ENCODE measurements at regions not wholly inside any gene's neighbourhood (a gene's known extent, or its start where the extent isn't known, plus 50 kb on each side); places are given as distances from the start of the nearest gene placed in this dataset.
"Not testable (repeated sequence)": the region's sequence is repeated elsewhere in the genome, so short reads cannot be mapped to it uniquely, and the experiment has no call there.

- no peak for DNase-seq (ENCODE audit: low read depth, low spot score)
Measured at GRCh38 chr3:82177774-82178173, 416.3 kb upstream of the GBE1 start.

- DNase-seq (ENCODE audit: low read depth, low spot score), result no peak
Measured at GRCh38 chr3:82165266-82165665, 403.8 kb upstream of the GBE1 start.

DNA sequence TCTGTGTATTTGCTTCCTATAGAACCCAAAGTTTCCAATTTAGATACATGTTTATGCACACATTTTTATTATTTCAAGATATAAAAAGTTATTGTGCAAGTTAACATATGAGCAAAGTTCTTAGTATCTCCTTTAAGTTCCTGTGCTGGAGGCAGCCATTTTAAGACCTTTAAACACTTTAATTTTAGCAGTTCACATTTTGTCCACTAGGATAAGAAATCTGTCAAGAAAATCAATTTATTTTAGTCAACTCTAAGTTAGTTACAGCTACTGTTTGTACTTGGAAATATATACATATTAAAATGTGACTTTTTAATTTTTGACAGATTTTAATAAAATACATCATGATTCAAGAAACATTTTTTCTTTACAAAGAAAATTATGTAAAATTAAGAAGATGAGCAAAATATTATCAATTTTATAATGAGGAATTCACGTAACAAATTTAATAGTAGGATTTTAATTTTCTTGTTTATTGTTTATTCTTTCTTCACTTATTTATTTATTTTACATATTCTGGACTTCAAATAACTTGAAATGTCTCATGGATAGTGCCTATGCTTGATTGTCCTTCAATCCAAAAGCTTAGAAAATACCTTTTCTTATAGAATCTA is 402.6 kb upstream of the GBE1 start:
- no peak for DNase-seq (ENCODE audit: low read depth, low spot score)

DNA sequence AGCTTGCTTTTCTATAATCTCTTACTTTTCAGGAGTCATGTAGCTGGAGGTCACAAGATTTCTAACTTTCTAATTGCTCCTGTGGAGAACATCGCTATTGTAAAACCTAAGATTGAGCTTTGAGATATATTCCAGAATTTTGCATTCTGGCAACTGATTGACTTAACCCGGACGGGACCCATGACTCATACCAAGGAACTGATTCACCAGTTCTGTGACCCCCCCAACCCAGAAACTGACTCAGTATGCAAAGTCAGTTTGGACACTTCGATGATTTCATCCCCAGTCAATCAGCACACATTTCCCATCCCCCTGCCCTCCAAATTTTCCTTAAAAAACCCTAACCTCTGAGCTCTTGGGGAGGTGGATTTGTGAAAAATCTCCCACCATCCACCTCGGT is 396.5 kb upstream of the GBE1 start:
- DNase-seq (ENCODE audit: low read depth, low spot score), result no peak

- DNase-seq (ENCODE audit: low read depth, low spot score), result not testable (repeated sequence)
Measured at GRCh38 chr3:82153892-82154291, 392.4 kb upstream of the GBE1 start.

DNA sequence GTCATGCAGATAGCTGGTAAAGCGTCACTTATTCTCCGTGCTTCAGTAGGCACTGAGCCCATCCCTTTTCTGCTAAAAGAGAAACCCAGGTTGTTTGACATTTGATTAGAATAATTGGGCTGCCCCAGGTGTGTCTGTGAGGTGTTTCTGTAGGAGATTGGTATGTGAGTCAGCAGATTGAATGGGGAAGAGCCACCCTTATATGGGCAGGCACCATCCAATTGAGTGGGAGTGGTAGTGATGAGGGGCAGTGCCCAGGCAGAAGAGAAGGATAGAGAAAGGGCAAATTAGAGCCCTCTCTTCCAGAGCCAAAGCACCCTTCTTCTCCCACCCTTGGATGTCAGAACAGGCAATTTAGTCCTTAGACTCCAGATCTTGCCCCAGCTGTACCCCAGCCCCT is 384.3 kb upstream of the GBE1 start:
- DNase-seq (ENCODE audit: low read depth, low spot score), result no peak

DNA sequence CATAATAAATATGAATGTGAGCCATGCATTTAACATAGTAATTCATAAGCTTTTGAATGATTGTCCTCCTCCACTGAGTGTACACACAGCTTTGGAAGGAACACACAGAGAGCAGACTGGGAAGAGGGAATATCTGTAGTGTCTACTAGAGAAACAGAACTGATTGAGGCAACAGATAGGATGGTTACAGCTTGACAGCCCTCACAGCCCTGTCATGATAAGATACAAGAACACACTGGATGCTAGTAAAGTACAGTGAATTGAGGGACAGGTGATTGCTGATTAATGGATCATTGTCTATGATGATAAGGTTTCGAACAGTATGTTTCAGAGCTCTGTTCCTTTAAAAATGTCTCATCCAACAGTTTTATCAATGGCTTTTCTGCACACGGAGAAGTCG is 383.4 kb upstream of the GBE1 start:
- no peak for DNase-seq (ENCODE audit: low read depth, low spot score)

DNA sequence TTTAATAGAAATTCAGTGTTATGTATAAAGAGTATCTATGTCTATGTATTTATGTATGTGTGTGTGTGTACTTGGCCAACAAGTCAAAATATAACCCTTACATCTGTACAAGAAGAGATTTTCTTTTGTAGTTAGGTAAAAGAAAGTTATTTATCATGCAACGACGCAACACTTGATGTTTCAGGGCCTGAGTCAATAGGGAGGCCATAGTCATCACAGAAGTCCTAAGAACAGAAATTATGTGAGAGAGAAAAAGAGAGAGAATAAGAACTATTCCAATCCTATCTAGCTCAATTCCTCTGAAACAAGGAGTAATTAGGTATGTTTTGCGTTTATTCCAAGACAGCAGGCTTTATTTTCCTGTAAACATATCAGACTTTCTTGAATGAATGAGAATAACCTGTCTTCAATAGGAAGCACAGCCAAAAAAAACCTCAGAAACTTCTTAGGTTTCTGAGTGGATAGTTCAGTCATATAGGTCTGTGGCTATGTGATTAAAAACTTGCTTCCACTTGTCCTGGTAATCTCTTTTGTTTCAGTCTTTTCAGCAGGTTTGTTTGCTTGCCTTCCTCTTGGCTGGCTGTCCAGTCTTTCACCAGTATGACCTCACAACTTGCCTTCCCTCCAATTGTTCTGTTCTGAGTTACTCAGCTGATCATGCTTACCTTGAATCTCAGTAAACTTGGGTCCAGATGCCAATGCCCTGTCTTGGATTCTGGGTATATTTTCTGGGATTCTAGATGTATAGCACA is 382.4 kb upstream of the GBE1 start:
- DNase-seq (ENCODE audit: low read depth, low spot score), result no peak

DNA sequence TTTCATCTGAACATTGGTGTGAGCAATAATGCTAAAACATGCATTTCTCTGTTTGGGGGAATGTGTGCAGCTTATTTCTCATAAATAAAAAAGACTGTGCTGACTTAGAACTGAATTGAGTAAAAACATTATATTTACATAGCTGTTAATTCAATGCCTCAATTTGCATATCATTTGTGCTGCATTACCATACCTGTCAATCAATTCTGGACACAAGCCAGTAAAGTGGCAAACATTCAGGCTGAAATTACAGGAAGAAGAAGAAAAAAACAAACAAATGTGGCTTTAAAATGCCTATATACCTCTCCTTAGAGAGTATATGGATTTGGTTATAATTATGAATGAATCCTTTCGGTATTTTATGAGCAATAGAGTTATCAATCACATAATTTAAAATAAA is 380.1 kb upstream of the GBE1 start:
- no peak for DNase-seq (ENCODE audit: low read depth, low spot score)

- DNase-seq (ENCODE audit: low read depth, low spot score), result no peak
Measured at GRCh38 chr3:82137861-82138260, 376.4 kb upstream of the GBE1 start.

DNA sequence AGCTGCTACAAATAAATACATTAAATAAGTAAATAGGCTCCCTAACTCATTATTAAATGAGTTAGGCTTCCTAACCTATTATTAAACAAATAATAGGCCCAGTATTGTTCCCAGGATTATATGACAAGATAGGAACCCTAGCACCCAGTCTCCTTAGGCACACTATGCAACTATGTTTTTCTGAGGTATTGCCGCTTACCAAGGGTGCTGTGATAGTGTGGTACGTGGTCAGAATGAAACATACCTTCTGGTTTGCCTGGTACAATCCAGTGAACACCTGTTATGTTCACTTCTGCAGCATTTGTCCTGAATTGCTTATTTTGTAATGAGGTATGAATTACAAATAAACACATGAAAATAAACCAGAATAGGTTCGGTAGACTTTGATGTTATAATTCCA is 375.6 kb upstream of the GBE1 start:
- DNase-seq (ENCODE audit: low read depth, low spot score), result no peak

DNA sequence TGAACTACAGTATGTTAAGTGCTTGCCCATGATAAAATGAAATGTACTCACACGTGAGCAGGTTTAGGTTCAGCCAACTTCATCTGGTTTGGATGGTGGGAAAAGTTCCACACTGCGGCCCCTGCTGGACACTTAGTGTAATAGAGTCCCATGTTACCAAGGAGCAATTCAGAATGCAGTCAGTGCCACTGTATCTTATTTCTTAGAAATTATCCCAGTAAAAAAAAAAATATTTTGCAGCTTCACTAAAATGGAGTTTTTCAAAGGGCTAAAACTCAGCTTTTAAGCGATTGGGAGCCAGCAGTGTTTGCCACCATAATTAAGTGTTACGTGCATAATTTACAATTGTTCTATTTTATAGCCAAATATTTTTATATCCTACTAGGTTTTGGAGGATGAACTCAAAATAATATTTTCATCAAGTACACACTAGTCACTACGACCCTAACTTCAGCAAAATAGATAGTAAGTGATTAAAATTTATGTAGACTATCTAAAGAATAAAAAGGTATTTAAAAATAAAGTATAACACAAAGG is 371.7 kb upstream of the GBE1 start:
- DNase-seq (ENCODE audit: low read depth, low spot score), result peak; percentile 8

- no peak for DNase-seq (ENCODE audit: low read depth, low spot score)
Measured at GRCh38 chr3:82132210-82133069, 371.0 kb upstream of the GBE1 start.

DNA sequence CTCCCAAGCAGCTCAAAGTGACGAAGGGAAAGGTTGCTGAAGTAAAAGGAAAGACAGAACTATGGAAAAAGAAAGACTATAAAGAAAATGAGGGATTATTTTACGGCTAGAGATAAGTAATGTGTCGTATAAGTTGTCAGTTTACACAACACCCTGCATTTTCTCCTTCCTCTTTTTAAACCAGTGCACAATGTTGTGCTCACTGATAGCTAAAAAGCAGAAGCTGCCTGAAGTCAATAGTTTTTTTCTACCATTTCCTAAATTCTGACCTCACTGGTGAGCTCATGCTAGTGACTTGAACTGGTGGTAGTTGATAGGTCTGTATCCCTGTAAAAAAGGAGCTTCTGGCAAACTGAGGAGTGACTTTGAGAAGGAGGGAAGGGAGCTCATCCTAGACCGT is 368.6 kb upstream of the GBE1 start:
- no peak for DNase-seq (ENCODE audit: low read depth, low spot score)

DNA sequence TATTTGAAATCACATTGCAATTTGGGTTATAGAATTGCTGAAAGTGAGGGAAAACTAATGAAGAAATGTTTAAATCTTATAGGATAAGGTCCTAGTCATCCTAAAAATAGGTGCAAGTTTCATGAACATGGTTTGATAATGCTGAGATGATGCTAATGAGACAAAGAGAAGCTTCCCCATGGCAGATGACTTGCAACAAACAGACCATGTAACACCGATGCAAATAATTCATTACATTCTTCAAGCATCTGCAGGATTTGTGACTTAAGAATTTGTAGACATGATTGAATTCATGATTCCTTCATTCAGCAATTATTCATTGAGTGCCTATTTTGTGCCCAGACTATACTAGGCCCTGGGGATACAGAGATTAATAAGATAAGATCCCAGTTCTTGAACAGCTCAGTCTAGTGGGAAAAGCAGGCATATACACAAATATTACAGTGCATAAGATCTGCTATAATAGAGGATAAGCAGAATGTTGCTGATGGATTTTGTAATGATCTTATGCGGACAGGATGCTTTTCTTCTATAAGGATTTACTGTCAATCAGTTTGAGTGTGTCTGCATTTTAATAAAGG is 367.9 kb upstream of the GBE1 start:
- DNase-seq (ENCODE audit: low read depth, low spot score), result no peak

GRCh38 chr3:82128271-82128670 is 366.8 kb upstream of the GBE1 start:
- no peak for DNase-seq (ENCODE audit: low read depth, low spot score)

DNA sequence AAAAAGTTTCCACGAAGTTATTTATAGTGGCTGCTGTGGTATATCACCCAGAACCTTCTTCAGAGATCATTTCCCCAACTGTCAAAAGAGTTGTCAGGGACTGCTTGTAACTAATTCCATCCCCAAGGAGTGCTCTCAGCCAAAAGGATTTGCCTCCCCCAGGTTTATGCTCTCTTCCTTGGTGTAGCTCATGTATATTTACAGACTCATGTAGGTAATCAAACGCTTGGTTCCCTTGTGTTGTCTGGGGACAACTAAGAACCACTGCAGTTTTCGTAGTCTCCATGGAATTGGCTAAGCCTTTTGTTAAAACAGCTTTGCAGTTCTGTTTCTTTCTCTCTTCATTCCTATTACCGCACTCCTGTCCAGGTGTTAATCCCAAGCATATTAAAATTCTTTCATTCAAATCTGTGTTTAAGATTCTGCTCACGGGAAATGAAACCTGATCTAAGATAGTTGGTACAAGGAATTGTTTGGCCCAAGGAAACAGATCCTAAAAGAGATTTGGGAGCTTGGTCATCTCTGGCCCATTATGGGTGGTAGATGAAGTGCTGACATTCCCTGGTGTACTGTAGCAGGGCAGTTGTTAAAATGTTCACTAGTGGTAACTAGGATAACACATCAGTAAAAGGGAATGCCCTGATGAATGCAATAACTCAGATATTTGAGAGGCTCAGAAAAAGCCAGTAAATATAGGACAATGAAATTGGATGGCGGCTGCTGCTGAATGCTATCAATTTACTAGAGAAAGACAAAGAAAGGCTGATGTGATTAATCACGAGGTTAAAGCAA is 361.3 kb upstream of the GBE1 start:
- no peak for DNase-seq (ENCODE audit: low read depth, low spot score)

DNA sequence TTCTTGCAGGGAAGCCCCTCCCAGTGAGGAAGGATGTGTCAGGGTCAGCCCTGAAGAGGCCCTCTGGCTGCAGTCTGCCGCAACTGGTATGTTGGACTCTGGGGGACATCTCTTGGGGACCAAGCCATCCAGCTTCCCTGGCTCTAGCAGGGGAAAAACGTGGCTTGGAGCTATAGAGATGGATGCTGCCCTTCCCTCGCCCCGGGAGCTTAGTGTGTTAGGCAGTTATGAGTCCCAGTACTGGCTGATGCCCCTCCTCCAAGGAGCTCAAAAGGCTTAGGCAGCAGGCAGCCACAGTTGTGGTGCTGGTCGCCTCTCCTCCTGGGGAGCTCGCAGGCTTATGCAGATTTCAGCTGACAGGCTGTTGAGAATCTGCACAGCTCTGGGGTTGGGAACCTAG is 353.1 kb upstream of the GBE1 start:
- DNase-seq (ENCODE audit: low read depth, low spot score), result no peak

DNA sequence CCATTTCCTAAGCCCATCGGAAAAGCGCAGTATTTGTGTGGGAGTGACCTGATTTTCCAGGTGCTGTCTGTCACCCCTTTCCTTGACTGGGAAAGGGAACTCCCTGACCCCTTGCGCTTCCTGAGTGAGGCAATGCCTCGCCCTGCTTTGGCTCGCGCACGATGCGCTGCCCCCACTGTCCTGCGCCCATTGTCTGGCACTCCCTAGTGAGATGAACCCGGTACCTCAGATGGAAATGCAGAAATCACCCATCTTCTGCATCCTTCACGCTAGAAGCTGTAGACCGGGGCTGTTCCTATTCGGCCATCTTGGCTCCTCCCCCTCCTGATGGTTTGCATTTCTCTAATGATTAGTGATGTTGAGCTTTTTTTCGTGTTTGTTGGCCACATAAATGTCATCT is 349.3 kb upstream of the GBE1 start:
- not testable (repeated sequence) for DNase-seq (ENCODE audit: low read depth, low spot score)

DNA sequence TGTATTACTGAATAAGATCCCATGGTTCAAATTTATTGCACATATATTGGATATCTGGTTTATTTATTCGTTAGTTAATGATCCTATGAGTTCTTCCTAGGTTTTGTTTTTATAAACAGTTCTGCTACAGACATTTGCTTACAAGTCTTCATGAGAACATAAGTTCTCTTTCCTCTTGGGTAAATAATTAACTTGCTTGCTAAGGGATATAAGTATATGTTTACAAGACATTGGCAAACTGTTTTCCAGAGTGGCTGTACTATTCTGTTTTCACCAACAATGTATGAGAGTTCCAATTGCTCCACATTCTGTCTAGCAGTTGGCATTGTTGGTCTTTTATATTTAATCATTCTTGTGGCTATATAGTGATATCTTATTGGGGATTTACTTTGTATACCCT is 341.8 kb upstream of the GBE1 start:
- DNase-seq (ENCODE audit: low read depth, low spot score), result no peak

DNA sequence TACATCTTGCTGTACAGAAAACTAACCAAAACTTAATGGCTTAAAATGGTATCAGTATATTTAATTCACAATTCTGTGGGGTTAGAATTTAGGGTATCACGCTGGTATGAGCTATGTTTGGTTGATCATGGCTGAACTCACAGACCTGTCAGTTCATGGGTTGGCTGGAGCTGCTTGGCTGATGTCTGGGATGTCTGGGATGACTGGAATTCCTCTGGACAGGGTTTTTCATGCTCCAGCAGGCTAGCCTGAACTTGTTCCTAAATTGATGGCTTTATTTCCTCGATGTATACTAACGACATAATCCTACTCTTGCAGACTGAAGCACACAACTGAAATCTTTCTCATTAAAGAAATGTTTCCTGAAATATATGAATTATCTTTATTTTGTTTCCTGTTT is 338.9 kb upstream of the GBE1 start:
- DNase-seq (ENCODE audit: low read depth, low spot score), result no peak

Measured in brain pericyte (primary cell).